ENCODE measurements at regions not wholly inside any gene's neighbourhood (a gene's known extent, or its start where the extent isn't known, plus 50 kb on each side); places are given as distances from the start of the nearest gene placed in this dataset.

GRCh38 chr15:85924088-85924487 lies 129.4 kb upstream of the KLHL25 start:
- no peak for TF ChIP-seq CTCF (IDR thresholded peaks at IDR 0.05)
- no peak for DNase-seq (ENCODE audit: low spot score)
- H3K27me3 ChIP-seq = no peaks in the 10 kb centered on the region
- H3K9me3 ChIP-seq = no peaks in the 10 kb centered on the region
- no peak overlapping the region for H3K4me3 ChIP-seq
- no peak overlapping the region for H3K27ac ChIP-seq
- no peaks in the 10 kb centered on the region for H3K36me3 ChIP-seq
- H3K4me1 ChIP-seq = no peaks in the 10 kb centered on the region

- H3K4me3 ChIP-seq = no peak overlapping the region
- H3K36me3 ChIP-seq = no peaks in the 10 kb centered on the region
- H3K4me1 ChIP-seq = no peaks in the 10 kb centered on the region
- no peaks in the 10 kb centered on the region for H3K9me3 ChIP-seq
- no peak overlapping the region for H3K27ac ChIP-seq
- DNase-seq (ENCODE audit: low spot score) = no peak
- H3K27me3 ChIP-seq = no peaks in the 10 kb centered on the region
- no peak for TF ChIP-seq CTCF (IDR thresholded peaks at IDR 0.05)
Observed at GRCh38 chr15:85925649-85926237, 131.0 kb upstream of the KLHL25 start.

- no peak for DNase-seq (ENCODE audit: low spot score)
- TF ChIP-seq CTCF (IDR thresholded peaks at IDR 0.05) = no peak
- Histone ChIP-seq H3K4me1 (no peaks in the 10 kb centered on the region), H3K27ac (no peak overlapping the region), H3K36me3 (no peaks in the 10 kb centered on the region), H3K4me3 (no peak overlapping the region), H3K27me3 (no peaks in the 10 kb centered on the region), H3K9me3 (no peaks in the 10 kb centered on the region)
Observed at GRCh38 chr15:85926834-85927233, 132.1 kb upstream of the KLHL25 start.

GRCh38 chr15:85927931-85928537 lies 133.3 kb upstream of the KLHL25 start:
- no peak for TF ChIP-seq CTCF (IDR thresholded peaks at IDR 0.05)
- H3K4me1 ChIP-seq = no peaks in the 10 kb centered on the region

GRCh38 chr15:85929786-85930185 lies 135.1 kb upstream of the KLHL25 start:
- Histone ChIP-seq H3K4me1 (no peaks in the 10 kb centered on the region), H3K27me3 (no peaks in the 10 kb centered on the region), H3K9me3 (no peaks in the 10 kb centered on the region), H3K4me3 (no peak overlapping the region), H3K27ac (no peak overlapping the region), H3K36me3 (no peaks in the 10 kb centered on the region)
- DNase-seq (ENCODE audit: low spot score) = no peak
- no peak for TF ChIP-seq CTCF (IDR thresholded peaks at IDR 0.05)

More at GRCh38 chr15:85927931-85928537, 133.3 kb upstream of the KLHL25 start:
- no peaks in the 10 kb centered on the region for H3K27me3 ChIP-seq
- DNase-seq (ENCODE audit: low spot score) = no peak
- H3K36me3 ChIP-seq = no peaks in the 10 kb centered on the region
- H3K4me3 ChIP-seq = no peak overlapping the region
- no peaks in the 10 kb centered on the region for H3K9me3 ChIP-seq
- H3K27ac ChIP-seq = no peak overlapping the region

- H3K27me3 ChIP-seq = no peaks in the 10 kb centered on the region
- no peaks in the 10 kb centered on the region for H3K36me3 ChIP-seq
- H3K4me3 ChIP-seq = no peak overlapping the region
- no peaks in the 10 kb centered on the region for H3K4me1 ChIP-seq
- H3K9me3 ChIP-seq = no peaks in the 10 kb centered on the region
- no peak for DNase-seq (ENCODE audit: low spot score)
- no peak overlapping the region for H3K27ac ChIP-seq
- TF ChIP-seq CTCF (IDR thresholded peaks at IDR 0.05) = no peak
Observed at GRCh38 chr15:85932391-85932790, 137.7 kb upstream of the KLHL25 start.

Measured in right atrium auricular region (tissue), 2 donors.